Nephron (organoid): ENCODE measurements at regions not wholly inside any gene's neighbourhood (a gene's known extent, or its start where the extent isn't known, plus 50 kb on each side); places are given as distances from the start of the nearest gene placed in this dataset.

Source experiments
- H3K27ac Mint-ChIP-seq, 3 experiments: 2 replicates each; pipeline ENCODE4 v1.8.0; 2020; ENCODE audit warnings: mixed read lengths in 3 of 3, mild to moderate bottlenecking in 2 of 3, moderate library complexity in 1 of 3
- H3K27me3 Mint-ChIP-seq: 2 replicates; pipeline ENCODE4 v1.8.0; 2021; ENCODE audit warnings: low read depth, mild to moderate bottlenecking, moderate library complexity, mixed read lengths
- H3K36me3 Mint-ChIP-seq: 2 replicates; pipeline ENCODE4 v1.8.0; 2020; ENCODE audit warnings: low read depth, mixed read lengths
- H3K4me1 Mint-ChIP-seq: 2 replicates; pipeline ENCODE4 v1.8.0; 2020; ENCODE audit warnings: mixed read lengths
- H3K4me3 Mint-ChIP-seq, 3 experiments: 2 replicates each; pipeline ENCODE4 v1.8.0; 2020; ENCODE audit warnings: mild to moderate bottlenecking in 3 of 3, mixed read lengths in 3 of 3, moderate library complexity in 2 of 3
- H3K9me3 Mint-ChIP-seq: 2 replicates; pipeline ENCODE4 v1.8.0; 2020; ENCODE audit warnings: mixed read lengths
- CTCF ChIP-seq, 3 experiments: fragments of 200-600 bp; sonication (generic); IDR thresholded peaks; one replicate each; pipeline ENCODE4 v1.5.0; 2021; ENCODE audit warnings: antibody characterized with exemption in 3 of 3; ENCODE audit not compliant: unreplicated experiment in 3 of 3

- Mint-ChIP-seq H3K4me1 (no peaks in the 10 kb centered on the region), H3K9me3 (no peaks in the 10 kb centered on the region), H3K27me3 (no peaks in the 10 kb centered on the region), H3K27ac (no peak overlapping the region), H3K36me3 (no peaks in the 10 kb centered on the region), H3K4me3 (no peak overlapping the region)
- no peak for TF ChIP-seq CTCF (IDR thresholded peaks at IDR 0.05; ENCODE audit: unreplicated experiment in 3 of 3)
Measured at GRCh38 chr5:165844571-165844970, 2339.2 kb downstream of the MAT2B start.

- Mint-ChIP-seq H3K9me3 (no peaks in the 10 kb centered on the region), H3K27ac (no peak overlapping the region), H3K4me1 (no peaks in the 10 kb centered on the region), H3K4me3 (no peak overlapping the region), H3K27me3 (no peaks in the 10 kb centered on the region), H3K36me3 (no peaks in the 10 kb centered on the region)
- TF ChIP-seq CTCF (IDR thresholded peaks at IDR 0.05; ENCODE audit: unreplicated experiment in 3 of 3), result no peak
Measured at GRCh38 chr5:165858118-165858517, 2352.7 kb downstream of the MAT2B start.

GRCh38 chr5:165859251-165859650 is 2353.8 kb downstream of the MAT2B start:
- Mint-ChIP-seq H3K9me3 (no peaks in the 10 kb centered on the region), H3K27ac (no peak overlapping the region), H3K4me1 (no peaks in the 10 kb centered on the region), H3K36me3 (no peaks in the 10 kb centered on the region), H3K4me3 (no peak overlapping the region), H3K27me3 (no peaks in the 10 kb centered on the region)
- TF ChIP-seq CTCF (IDR thresholded peaks at IDR 0.05; ENCODE audit: unreplicated experiment in 3 of 3), result no peak

GRCh38 chr5:165863239-165863638 is 2357.8 kb downstream of the MAT2B start:
- H3K9me3 Mint-ChIP-seq, result no peaks in the 10 kb centered on the region
- no peaks in the 10 kb centered on the region for H3K36me3 Mint-ChIP-seq
- no peaks in the 10 kb centered on the region for H3K4me1 Mint-ChIP-seq
- TF ChIP-seq CTCF (IDR thresholded peaks at IDR 0.05; ENCODE audit: unreplicated experiment in 3 of 3), result no peak
- H3K4me3 Mint-ChIP-seq, result no peak overlapping the region
- H3K27me3 Mint-ChIP-seq, result no peaks in the 10 kb centered on the region
- no peak overlapping the region for H3K27ac Mint-ChIP-seq

- Mint-ChIP-seq H3K9me3 (no peaks in the 10 kb centered on the region), H3K27ac (no peak overlapping the region), H3K36me3 (no peaks in the 10 kb centered on the region), H3K4me1 (no peaks in the 10 kb centered on the region), H3K4me3 (no peak overlapping the region), H3K27me3 (no peaks in the 10 kb centered on the region)
- TF ChIP-seq CTCF (IDR thresholded peaks at IDR 0.05; ENCODE audit: unreplicated experiment in 3 of 3), result no peak
Measured at GRCh38 chr5:165871291-165871690, 2365.9 kb downstream of the MAT2B start.

GRCh38 chr5:165874851-165875250 is 2369.4 kb downstream of the MAT2B start:
- Mint-ChIP-seq H3K4me1 (no peaks in the 10 kb centered on the region), H3K36me3 (no peaks in the 10 kb centered on the region), H3K27me3 (no peaks in the 10 kb centered on the region), H3K9me3 (peaks cover 2% of the 10 kb centered on the region), H3K4me3 (no peak overlapping the region), H3K27ac (no peak overlapping the region)
- TF ChIP-seq CTCF (IDR thresholded peaks at IDR 0.05; ENCODE audit: unreplicated experiment in 3 of 3), result no peak
